ENCODE measurements at regions not wholly inside any gene's neighbourhood (a gene's known extent, or its start where the extent isn't known, plus 50 kb on each side); places are given as distances from the start of the nearest gene placed in this dataset.

GRCh38 chr12:111149299-111149698, 219.6 kb downstream of the PHETA1 start:
- Mint-ChIP-seq H3K27me3 (ENCODE audit: insufficient read depth) (peaks cover 26% of the 10 kb centered on the region), H3K36me3 (ENCODE audit: low read depth) (no peaks in the 10 kb centered on the region), H3K27ac (no peak overlapping the region), H3K9me3 (no peaks in the 10 kb centered on the region), H3K4me1 (ENCODE audit: low read depth) (no peaks in the 10 kb centered on the region), H3K4me3 (no peak overlapping the region)
- DNase-seq, result no peak
- TF ChIP-seq, protein P1, sequence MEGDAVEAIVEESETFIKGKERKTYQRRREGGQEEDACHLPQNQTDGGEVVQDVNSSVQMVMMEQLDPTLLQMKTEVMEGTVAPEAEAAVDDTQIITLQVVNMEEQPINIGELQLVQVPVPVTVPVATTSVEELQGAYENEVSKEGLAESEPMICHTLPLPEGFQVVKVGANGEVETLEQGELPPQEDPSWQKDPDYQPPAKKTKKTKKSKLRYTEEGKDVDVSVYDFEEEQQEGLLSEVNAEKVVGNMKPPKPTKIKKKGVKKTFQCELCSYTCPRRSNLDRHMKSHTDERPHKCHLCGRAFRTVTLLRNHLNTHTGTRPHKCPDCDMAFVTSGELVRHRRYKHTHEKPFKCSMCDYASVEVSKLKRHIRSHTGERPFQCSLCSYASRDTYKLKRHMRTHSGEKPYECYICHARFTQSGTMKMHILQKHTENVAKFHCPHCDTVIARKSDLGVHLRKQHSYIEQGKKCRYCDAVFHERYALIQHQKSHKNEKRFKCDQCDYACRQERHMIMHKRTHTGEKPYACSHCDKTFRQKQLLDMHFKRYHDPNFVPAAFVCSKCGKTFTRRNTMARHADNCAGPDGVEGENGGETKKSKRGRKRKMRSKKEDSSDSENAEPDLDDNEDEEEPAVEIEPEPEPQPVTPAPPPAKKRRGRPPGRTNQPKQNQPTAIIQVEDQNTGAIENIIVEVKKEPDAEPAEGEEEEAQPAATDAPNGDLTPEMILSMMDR (IDR thresholded peaks at IDR 0.05), result no peak; the same call in 1 of the 2 replicates

DNA sequence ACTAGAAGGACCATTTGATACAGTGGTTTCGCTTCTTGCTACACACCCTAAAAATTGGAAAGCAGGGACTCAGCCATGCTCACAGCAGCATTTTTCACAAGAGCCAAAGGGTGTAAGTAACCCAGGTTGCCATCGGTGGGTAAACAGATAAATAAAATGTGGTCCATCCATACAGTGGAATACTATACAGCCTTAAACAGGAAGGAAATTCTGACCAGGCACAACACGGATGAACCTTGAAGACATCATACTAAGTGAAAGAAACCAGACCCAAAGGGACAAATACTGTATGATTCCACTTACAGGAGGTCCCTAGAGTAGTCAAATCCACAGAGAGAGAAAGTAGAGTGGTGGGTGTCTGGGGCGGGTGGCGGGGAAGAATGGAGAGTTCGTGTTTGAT, 220.9 kb downstream of the PHETA1 start:
- no peak for DNase-seq
- Mint-ChIP-seq H3K4me1 (ENCODE audit: low read depth) (no peaks in the 10 kb centered on the region), H3K4me3 (no peak overlapping the region), H3K27ac (no peak overlapping the region), H3K27me3 (ENCODE audit: insufficient read depth) (peaks cover 20% of the 10 kb centered on the region), H3K9me3 (no peaks in the 10 kb centered on the region), H3K36me3 (ENCODE audit: low read depth) (no peaks in the 10 kb centered on the region)
- TF ChIP-seq, protein P1 (IDR thresholded peaks at IDR 0.05), result no peak

- TF ChIP-seq, protein P1 (IDR thresholded peaks at IDR 0.05), result no peak
- no peak for DNase-seq
- Mint-ChIP-seq H3K27me3 (ENCODE audit: insufficient read depth) (peaks cover 20% of the 10 kb centered on the region), H3K9me3 (no peaks in the 10 kb centered on the region), H3K4me1 (ENCODE audit: low read depth) (no peaks in the 10 kb centered on the region), H3K4me3 (no peak overlapping the region), H3K36me3 (ENCODE audit: low read depth) (no peaks in the 10 kb centered on the region), H3K27ac (no peak overlapping the region)
These were observed 222.9 kb upstream of the MYL2 start for GRCh38 chr12:111143271-111143670.

DNA sequence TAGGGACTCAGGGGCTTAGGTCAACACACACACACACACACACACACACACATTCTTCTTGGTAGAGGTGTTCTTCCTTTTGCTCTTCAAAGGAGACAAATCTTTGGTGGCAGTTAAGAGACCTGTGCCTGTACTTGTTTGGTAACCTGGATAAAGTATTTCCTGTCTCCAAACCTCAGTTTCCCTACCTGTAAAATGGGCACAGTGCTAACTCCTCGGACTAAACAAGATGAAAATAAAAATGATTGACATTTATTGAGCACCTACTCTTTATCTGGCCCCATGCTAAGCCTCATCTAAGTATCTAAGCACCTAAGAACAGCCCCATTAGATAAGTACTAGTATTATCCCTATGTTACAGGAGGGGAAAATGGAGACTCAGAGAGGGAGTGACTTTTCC, 220.8 kb upstream of the MYL2 start:
- no peak overlapping the region for H3K27ac Mint-ChIP-seq
- peaks cover 20% of the 10 kb centered on the region for H3K27me3 Mint-ChIP-seq (ENCODE audit: insufficient read depth)
- H3K36me3 Mint-ChIP-seq (ENCODE audit: low read depth), result no peaks in the 10 kb centered on the region
- no peaks in the 10 kb centered on the region for H3K4me1 Mint-ChIP-seq (ENCODE audit: low read depth)
- no peak overlapping the region for H3K4me3 Mint-ChIP-seq
- TF ChIP-seq, protein P1 (IDR thresholded peaks at IDR 0.05), result no peak
- DNase-seq, result no peak
- no peaks in the 10 kb centered on the region for H3K9me3 Mint-ChIP-seq

- H3K36me3 Mint-ChIP-seq (ENCODE audit: low read depth), result no peaks in the 10 kb centered on the region
These were observed 217.6 kb upstream of the MYL2 start for GRCh38 chr12:111138016-111138415.

More at GRCh38 chr12:111138016-111138415, 217.6 kb upstream of the MYL2 start:
- Mint-ChIP-seq H3K9me3 (no peaks in the 10 kb centered on the region; the same call in 1 of the 2 replicates), H3K4me1 (ENCODE audit: low read depth) (no peaks in the 10 kb centered on the region), H3K4me3 (no peak overlapping the region), H3K27me3 (ENCODE audit: insufficient read depth) (peaks cover 22% of the 10 kb centered on the region), H3K27ac (no peak overlapping the region)
- TF ChIP-seq, protein P1 (IDR thresholded peaks at IDR 0.05), result no peak
- no peak for DNase-seq
